ENCODE measurements at regions not wholly inside any gene's neighbourhood (a gene's known extent, or its start where the extent isn't known, plus 50 kb on each side); places are given as distances from the start of the nearest gene placed in this dataset.

DNA sequence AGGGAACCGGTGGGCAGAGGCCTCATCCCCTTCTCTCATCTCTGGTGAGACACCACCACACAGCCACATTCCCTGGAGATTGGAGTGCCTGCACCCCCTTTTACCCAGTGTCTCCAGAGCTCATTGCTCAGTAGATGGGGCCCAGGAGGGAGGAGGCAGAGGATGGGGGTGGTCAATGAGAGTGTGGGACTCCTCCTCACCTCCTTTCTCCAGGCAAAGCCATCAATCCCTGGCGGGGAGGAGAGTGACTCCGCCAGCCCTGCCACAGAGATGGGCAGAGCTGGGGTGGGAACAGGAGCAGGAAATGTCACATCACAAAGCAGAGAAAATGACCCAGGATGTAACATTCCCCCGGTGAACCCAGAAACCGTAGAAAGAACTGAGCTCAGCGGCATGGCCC is 117.2 kb downstream of the MATN1 start:
- TF ChIP-seq, protein P1, sequence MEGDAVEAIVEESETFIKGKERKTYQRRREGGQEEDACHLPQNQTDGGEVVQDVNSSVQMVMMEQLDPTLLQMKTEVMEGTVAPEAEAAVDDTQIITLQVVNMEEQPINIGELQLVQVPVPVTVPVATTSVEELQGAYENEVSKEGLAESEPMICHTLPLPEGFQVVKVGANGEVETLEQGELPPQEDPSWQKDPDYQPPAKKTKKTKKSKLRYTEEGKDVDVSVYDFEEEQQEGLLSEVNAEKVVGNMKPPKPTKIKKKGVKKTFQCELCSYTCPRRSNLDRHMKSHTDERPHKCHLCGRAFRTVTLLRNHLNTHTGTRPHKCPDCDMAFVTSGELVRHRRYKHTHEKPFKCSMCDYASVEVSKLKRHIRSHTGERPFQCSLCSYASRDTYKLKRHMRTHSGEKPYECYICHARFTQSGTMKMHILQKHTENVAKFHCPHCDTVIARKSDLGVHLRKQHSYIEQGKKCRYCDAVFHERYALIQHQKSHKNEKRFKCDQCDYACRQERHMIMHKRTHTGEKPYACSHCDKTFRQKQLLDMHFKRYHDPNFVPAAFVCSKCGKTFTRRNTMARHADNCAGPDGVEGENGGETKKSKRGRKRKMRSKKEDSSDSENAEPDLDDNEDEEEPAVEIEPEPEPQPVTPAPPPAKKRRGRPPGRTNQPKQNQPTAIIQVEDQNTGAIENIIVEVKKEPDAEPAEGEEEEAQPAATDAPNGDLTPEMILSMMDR (optimal IDR thresholded peaks at IDR 0.05 in 1 of 3, IDR thresholded peaks at IDR 0.05 in 1 of 3, conservative IDR thresholded peaks at IDR 0.05 in 1 of 3; ENCODE audit: extremely low read depth in 1 of 3, insufficient read depth in 2 of 3, low read length in 3 of 3) = no peak
- TF ChIP-seq EZH2 (IDR thresholded peaks at IDR 0.05; ENCODE audit: low read length) = no peak

All from keratinocyte (primary cell).